Adrenal gland (tissue), 5 donors: ENCODE measurements at regions not wholly inside any gene's neighbourhood (a gene's known extent, or its start where the extent isn't known, plus 50 kb on each side); places are given as distances from the start of the nearest gene placed in this dataset.
"Not testable (repeated sequence)": the region's sequence is repeated elsewhere in the genome, so short reads cannot be mapped to it uniquely, and the experiment has no call there.

Experiments
- CTCF ChIP-seq, 6 experiments: fragments of 450-650 bp in 4 of 6; fragments of 200-600 bp in 2 of 6; sonication (generic) in 1 of 6; IDR thresholded peaks; 1 replicate in 5 of 6; 2 replicates in 1 of 6; pipeline versions ENCODE4 v1.5.1 to v1.8.0; 2016 to 2021; ENCODE audit warnings: antibody characterized with exemption in 6 of 6, mild to moderate bottlenecking in 2 of 6, moderate library complexity in 1 of 6
- POLR2A ChIP-seq, 2 donors: fragments of 450-650 bp; IDR thresholded peaks; one replicate each; pipeline ENCODE4 v1.6.1; 2017; ENCODE audit warnings: antibody characterized with exemption in 2 of 2, mild to moderate bottlenecking in 2 of 2, moderate library complexity in 1 of 2
- donor health status: DM: no; HTN: no; CAD: no.

DNA sequence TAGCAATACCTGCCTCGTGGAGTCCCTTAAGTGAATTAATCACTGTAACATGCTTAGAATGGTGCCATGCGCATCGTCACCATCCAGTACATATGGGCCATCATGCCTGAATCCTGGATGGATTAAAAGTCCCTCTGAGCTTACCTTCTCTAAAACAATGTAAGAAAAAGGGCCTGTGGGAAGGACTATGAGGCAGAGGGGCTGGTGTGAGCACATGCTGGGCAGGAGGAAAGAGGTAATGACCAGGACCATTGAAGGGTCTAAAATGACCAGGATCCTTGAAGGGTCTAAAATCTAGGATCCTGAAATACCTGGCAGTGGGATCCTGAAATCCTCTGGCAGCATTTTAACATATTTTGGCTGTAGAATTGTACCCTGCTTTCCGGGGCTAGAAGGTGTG, 156.2 kb downstream of the KCNJ18 start:
- TF ChIP-seq CTCF, POLR2A (IDR thresholded peaks at IDR 0.05): not testable (repeated sequence)
